ENCODE measurements at regions not wholly inside any gene's neighbourhood (a gene's known extent, or its start where the extent isn't known, plus 50 kb on each side); places are given as distances from the start of the nearest gene placed in this dataset.

- Histone ChIP-seq H3K36me3 (no peaks in the 10 kb centered on the region), H3K4me1 (no peaks in the 10 kb centered on the region), H3K27ac (no peak overlapping the region), H3K9me3 (peaks cover 0 to 11% (median 0%) of the 10 kb centered on the region in 12 donors), H3K27me3 (peaks cover 0 to 44% (median 0%) of the 10 kb centered on the region in 9 donors), H3K4me3 (no peak overlapping the region)
- DNase-seq, result no peak
- TF ChIP-seq POLR2A (IDR thresholded peaks at IDR 0.05), result no peak
- TF ChIP-seq, protein P1, sequence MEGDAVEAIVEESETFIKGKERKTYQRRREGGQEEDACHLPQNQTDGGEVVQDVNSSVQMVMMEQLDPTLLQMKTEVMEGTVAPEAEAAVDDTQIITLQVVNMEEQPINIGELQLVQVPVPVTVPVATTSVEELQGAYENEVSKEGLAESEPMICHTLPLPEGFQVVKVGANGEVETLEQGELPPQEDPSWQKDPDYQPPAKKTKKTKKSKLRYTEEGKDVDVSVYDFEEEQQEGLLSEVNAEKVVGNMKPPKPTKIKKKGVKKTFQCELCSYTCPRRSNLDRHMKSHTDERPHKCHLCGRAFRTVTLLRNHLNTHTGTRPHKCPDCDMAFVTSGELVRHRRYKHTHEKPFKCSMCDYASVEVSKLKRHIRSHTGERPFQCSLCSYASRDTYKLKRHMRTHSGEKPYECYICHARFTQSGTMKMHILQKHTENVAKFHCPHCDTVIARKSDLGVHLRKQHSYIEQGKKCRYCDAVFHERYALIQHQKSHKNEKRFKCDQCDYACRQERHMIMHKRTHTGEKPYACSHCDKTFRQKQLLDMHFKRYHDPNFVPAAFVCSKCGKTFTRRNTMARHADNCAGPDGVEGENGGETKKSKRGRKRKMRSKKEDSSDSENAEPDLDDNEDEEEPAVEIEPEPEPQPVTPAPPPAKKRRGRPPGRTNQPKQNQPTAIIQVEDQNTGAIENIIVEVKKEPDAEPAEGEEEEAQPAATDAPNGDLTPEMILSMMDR (IDR thresholded peaks at IDR 0.05), result no peak
- intact Hi-C loops (cut with DNase I), result no loop called here
- ATAC-seq, result no peak
- 72 to 81% (median 77%) methylated on average over 9 of the region's 9 CpGs for WGBS, 4 donors
Measured at GRCh38 chr11:134488913-134489312, 76.9 kb upstream of the B3GAT1 start.

GRCh38 chr11:134488512-134488911 lies 76.5 kb upstream of the B3GAT1 start:
- 55 to 74% (median 63%) methylated on average over 4 of the region's 4 CpGs for WGBS, 4 donors
- ATAC-seq (no peak), DNase-seq (no peak)
- Histone ChIP-seq H3K27me3 (peaks cover 0 to 48% (median 0%) of the 10 kb centered on the region in 9 donors), H3K4me3 (no peak overlapping the region), H3K9me3 (peaks cover 0 to 11% (median 0%) of the 10 kb centered on the region in 12 donors), H3K4me1 (no peaks in the 10 kb centered on the region), H3K27ac (no peak overlapping the region), H3K36me3 (no peaks in the 10 kb centered on the region)
- TF ChIP-seq POLR2A (IDR thresholded peaks at IDR 0.05), result no peak
- TF ChIP-seq, protein P1 (IDR thresholded peaks at IDR 0.05), result no peak
- intact Hi-C loops (cut with DNase I), result no loop called here

- no peaks in the 10 kb centered on the region for H3K4me1 ChIP-seq
- TF ChIP-seq, protein P1 (IDR thresholded peaks at IDR 0.05), result no peak
- no peak for TF ChIP-seq POLR2A (IDR thresholded peaks at IDR 0.05)
- peaks cover 0 to 3% (median 0%) of the 10 kb centered on the region in 12 donors for H3K9me3 ChIP-seq
- DNase-seq (no peak), ATAC-seq (no peak)
- WGBS, 4 donors, result 51 to 80% (median 71%) methylated on average over 3 of the region's 3 CpGs
- H3K27me3 ChIP-seq, result peaks cover 0 to 56% (median 0%) of the 10 kb centered on the region in 9 donors
- no peak overlapping the region for H3K4me3 ChIP-seq
- intact Hi-C loops (cut with DNase I), result no loop called here
- no peaks in the 10 kb centered on the region for H3K36me3 ChIP-seq
- no peak overlapping the region for H3K27ac ChIP-seq
Measured at GRCh38 chr11:134487696-134488095, 75.7 kb upstream of the B3GAT1 start.

- DNase-seq (no peak), ATAC-seq (no peak)
- Histone ChIP-seq H3K4me3 (no peak overlapping the region), H3K36me3 (no peaks in the 10 kb centered on the region), H3K4me1 (no peaks in the 10 kb centered on the region), H3K9me3 (no peaks in the 10 kb centered on the region), H3K27me3 (peaks cover 0 to 64% (median 0%) of the 10 kb centered on the region in 9 donors), H3K27ac (no peak overlapping the region)
- no peak for TF ChIP-seq POLR2A (IDR thresholded peaks at IDR 0.05)
- TF ChIP-seq, protein P1 (IDR thresholded peaks at IDR 0.05), result no peak
- WGBS, 4 donors, result 55 to 71% (median 61%) methylated on average over 5 to 6 of the region's 6 CpGs
- intact Hi-C loops (cut with DNase I), result no loop called here
Measured at GRCh38 chr11:134486704-134487103, 74.7 kb upstream of the B3GAT1 start.

Data from heart left ventricle (tissue), 16 donors.